ENCODE measurements at regions not wholly inside any gene's neighbourhood (a gene's known extent, or its start where the extent isn't known, plus 50 kb on each side); places are given as distances from the start of the nearest gene placed in this dataset.
A peak's percentile ranks its signal among the peaks of the same experiment; 100 is the strongest.
"Not testable (repeated sequence)": the region's sequence is repeated elsewhere in the genome, so short reads cannot be mapped to it uniquely, and the experiment has no call there.

DNA sequence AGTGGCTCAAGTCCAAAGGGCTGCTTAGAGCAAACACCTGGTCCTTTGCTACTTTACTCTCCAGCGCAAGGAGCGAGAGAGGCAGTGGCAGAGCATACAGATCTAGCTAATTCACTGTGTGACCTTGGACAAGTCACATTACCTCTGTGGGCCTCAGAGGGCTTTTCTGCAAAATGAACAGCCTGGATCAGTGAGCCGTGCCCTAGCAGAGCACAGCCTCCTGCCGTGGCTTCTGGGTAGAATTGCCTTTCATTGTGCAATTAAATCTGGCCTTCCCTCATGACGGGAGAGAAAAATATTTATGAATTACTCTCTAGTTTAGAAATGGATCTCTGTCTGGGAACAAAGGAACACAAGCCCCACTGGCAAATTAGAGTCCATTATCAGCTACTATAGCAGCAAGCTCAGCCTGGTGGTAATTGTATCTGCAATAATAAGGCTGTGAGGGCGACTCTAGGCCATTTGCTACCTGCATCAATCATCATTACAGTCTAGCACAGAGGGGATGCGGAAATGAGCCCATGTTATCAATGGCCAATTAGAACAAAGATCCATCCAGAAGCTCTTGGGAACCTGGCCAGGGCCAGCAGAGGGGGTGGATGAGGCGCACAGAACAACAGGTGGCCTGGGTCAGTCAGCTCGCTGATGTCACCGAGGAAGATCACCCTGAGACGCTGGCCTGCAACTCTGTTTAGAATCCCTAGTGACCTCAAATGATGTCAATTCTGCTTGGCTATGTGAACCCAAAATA is 114.2 kb upstream of the LY86 start:
- no peak for DNase-seq
- no peak for TF ChIP-seq POLR2A (IDR thresholded peaks at IDR 0.05; ENCODE audit: low read length)
- no peak for TF ChIP-seq GATA1 (IDR thresholded peaks at IDR 0.05; ENCODE audit: low read depth, low read length)

DNA sequence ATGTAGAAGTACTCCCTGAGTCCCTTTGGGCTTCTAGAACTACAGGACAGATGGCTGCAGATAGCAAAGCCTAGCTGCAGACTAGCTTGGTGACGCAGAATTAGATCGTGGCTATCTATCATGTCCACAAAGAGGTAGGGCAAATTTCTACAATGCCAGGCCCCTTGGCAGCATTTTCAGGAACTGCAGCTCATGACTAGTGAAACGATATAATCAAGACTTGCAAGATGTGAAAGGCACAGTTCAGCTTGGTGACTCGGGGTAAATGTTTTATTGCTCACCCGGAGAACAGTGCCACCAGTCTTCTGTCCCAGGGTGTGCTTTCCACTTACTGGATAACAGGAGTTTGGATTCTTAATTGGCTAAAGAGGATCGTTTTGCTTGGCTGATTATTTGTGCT is 108.7 kb upstream of the LY86 start:
- peak; percentile 42 to 64 for DNase-seq
- TF ChIP-seq GATA1 (IDR thresholded peaks at IDR 0.05; ENCODE audit: low read depth, low read length) (no peak), POLR2A (IDR thresholded peaks at IDR 0.05; ENCODE audit: low read length) (peak; percentile 59)

DNA sequence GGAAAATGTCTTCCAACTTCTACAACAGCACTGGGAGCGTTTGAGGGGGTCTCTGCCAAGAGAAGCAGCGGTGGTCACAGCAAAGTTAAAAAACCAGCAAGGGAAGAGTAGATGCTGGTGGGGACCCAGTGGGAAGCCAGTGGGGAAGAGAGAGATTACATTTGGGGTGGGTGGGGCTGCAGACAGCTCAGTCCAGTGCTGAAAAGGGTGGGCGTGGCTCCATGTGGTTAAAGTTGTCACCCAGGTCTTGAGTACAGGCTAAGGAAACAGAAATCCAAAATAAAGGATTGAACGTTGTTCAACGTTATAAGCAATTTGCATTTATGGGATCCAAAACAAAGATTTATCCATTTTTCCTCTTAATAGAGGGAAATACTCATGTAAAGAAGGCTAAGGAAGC is 106.3 kb upstream of the LY86 start:
- peak in 1 of 2 experiments; percentile 3 for DNase-seq
- TF ChIP-seq POLR2A (IDR thresholded peaks at IDR 0.05; ENCODE audit: low read length) (no peak), GATA1 (IDR thresholded peaks at IDR 0.05; ENCODE audit: low read depth, low read length) (no peak)

DNA sequence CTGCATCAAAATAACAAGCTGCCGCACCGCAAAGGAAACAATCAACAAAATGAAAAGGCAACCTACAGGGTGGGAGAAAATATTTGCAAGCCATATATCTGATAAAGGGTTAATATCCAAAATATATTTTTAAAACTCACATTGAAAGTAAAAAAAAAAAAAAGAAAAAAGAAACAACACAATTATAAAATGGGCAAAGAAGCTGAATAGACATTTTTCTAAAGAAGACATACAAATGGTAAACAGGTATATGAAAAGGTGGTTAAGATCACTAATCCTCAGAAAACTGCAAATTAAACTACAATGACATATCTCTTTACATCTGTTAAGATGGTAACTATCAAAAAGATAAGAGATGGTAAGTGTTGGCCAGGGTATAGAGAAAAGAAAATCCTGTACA is 105.4 kb upstream of the LY86 start:
- TF ChIP-seq POLR2A (IDR thresholded peaks at IDR 0.05; ENCODE audit: low read length) (no peak), GATA1 (IDR thresholded peaks at IDR 0.05; ENCODE audit: low read depth, low read length) (no peak)

DNA sequence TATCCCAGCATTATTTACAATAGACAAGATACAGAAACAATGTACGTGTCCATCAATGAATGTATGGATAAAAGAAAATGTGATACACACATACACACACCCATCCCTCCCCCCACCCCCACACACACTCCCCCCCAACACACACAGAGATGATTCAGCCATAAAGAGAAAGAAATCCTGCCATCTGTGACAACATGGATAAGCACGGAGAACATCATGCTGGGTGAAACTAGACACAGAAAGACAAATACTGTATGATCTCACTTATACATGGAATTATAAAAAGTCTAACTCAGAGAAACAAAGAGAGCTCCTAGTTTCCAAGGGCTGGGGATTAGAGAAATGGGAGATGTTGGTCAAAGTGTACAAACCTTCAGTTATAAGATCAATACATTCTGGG is 104.8 kb upstream of the LY86 start:
- no peak for TF ChIP-seq POLR2A (IDR thresholded peaks at IDR 0.05; ENCODE audit: low read length)
- no peak for TF ChIP-seq GATA1 (IDR thresholded peaks at IDR 0.05; ENCODE audit: low read depth, low read length)
- DNase-seq = peak; percentile 30

More for the DNA sequence above, 105.4 kb upstream of the LY86 start:
- DNase-seq = no peak

DNA sequence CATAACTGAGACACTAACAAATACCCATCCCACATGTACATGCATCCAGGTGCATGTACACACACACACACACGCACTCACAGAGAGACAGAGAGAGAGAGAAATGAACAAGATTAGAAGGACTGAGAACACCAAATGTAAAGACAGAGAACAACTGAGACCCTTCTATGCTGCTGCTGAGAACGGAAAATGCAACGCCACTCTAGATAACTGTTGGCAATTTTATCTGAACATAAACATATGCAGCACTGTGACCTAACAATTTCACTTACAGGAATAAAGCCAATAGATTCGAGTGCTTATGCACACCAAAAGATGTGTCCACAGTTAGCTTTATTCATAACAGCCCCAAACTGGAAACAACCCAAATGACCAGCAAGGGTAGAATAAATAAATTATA is 103.8 kb upstream of the LY86 start:
- TF ChIP-seq POLR2A (IDR thresholded peaks at IDR 0.05; ENCODE audit: low read length) (peak; percentile 71), GATA1 (IDR thresholded peaks at IDR 0.05; ENCODE audit: low read depth, low read length) (no peak)
- DNase-seq = peak; percentile 57 to 65

DNA sequence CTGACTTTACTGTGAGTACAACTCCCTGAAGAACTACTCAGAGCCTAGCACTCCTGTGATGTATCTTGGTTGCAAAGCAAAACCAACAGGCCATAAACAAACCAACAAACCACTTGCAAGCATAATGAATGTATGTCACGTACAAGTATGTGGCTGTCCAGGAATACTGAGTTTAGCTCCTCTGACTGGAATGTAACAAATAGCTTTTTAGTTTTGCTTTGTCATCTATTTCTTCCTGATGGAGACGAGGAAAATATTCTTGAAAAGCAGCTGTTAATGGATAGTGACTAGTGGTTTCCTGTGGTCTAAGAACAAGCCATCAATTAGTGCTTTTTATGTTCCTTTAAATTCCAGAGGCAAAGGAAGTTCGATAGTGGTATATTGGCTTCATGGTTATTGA is 101.9 kb upstream of the LY86 start:
- DNase-seq = no peak
- TF ChIP-seq POLR2A (IDR thresholded peaks at IDR 0.05; ENCODE audit: low read length) = no peak
- TF ChIP-seq GATA1 (IDR thresholded peaks at IDR 0.05; ENCODE audit: low read depth, low read length) = no peak

DNA sequence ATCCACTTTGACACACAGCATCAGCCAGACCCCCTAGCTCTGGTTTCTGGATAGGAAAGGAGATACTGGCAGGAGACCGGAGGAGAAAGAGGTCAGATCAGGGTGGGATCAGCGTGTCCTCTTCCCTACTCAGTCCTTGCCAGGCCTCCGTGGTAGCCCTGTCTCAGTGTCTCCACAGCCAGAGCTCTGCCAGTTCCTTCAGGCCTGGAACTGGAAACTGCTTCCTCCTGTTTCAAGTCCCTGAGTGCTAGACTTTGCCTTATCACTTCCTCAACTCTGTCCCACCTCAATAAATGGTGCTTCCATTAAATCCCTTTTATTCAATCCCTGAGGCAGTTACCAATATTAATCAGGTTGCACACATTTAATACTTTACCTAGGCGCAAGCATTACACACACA is 96.8 kb upstream of the LY86 start:
- DNase-seq = no peak
- no peak for TF ChIP-seq GATA1 (IDR thresholded peaks at IDR 0.05; ENCODE audit: low read depth, low read length)
- no peak for TF ChIP-seq POLR2A (IDR thresholded peaks at IDR 0.05; ENCODE audit: low read length)

DNA sequence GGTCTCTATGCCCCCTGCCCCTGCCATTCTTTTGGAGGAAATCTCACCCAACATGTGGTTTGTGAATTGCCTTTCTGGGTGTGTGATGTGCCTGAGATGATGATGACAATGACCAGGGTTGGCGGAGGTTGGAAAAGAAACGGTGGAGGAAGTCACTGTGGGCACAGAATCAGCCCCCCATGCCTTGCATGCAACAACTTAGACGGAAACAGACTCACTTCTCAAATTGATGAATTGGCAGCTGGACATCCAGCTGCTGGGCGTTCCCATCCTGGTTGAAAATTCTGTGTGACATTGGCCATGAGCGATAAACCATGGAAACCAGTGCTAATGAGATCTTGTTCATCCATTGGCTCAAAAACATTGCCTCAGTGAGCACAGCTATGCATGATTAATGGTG is 95.8 kb upstream of the LY86 start:
- TF ChIP-seq POLR2A (IDR thresholded peaks at IDR 0.05; ENCODE audit: low read length) (no peak), GATA1 (IDR thresholded peaks at IDR 0.05; ENCODE audit: low read depth, low read length) (no peak)
- no peak for DNase-seq

DNA sequence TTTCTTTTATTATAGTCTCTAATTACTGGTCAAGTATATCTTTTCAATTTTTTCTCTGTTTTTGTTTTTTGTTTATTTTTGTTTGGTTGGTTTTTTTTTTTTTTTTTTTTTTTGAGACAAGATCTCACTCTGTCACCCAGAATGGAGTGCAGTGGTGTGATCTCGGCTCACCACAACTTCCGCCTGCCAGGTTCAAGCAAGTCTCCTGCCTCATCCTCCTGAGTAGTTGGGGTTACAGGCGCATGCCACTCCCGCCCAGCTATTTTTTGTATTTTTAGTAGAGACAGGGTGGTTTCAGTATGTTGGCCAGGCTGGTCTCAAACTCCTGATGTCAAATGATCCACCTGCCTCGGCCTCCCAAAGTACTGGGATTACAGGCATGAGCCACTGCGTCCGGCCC is 94.4 kb upstream of the LY86 start:
- DNase-seq = not testable (repeated sequence)

DNA sequence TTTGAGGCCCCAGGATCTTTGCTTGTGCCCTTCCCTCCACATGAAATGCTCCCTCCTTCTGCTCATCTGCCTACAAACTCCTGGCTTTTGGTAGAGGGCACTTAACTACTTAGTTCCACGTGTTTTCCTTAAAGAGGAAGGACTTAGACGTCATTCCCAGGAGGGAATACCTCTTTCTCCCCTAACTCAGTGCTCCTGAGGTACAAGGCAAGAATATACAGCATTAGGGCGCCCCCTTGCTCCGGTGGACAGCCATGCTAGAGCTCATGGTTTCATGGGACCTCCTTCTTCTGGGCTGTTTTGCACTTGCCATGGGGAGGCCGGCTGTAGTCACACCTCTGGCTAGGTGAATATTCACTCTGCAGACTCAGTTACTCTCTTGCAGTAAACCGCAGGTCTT is 93.8 kb upstream of the LY86 start:
- peak; percentile 38 to 58 for DNase-seq
- TF ChIP-seq POLR2A (IDR thresholded peaks at IDR 0.05; ENCODE audit: low read length) (no peak), GATA1 (IDR thresholded peaks at IDR 0.05; ENCODE audit: low read depth, low read length) (no peak)

DNA sequence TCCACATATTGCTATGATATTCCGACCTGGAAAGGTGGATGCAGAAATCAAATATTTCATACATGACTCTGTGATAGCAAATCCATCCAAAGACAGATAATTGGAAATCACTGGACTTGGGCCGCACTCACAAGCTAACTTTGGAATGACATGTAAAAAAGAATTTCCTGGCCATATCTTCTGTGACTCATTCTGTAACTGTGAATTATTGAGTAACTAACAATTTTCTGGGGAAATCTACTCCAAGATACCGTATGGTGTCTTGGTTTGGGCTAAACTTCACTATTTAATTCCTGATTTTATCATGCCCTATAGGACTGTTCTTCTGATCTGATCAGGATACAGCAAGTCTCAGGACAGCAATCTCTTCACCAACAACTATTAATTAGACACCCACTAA is 92.7 kb upstream of the LY86 start:
- TF ChIP-seq GATA1 (IDR thresholded peaks at IDR 0.05; ENCODE audit: low read depth, low read length) (no peak), POLR2A (IDR thresholded peaks at IDR 0.05; ENCODE audit: low read length) (no peak)
- DNase-seq = no peak

DNA sequence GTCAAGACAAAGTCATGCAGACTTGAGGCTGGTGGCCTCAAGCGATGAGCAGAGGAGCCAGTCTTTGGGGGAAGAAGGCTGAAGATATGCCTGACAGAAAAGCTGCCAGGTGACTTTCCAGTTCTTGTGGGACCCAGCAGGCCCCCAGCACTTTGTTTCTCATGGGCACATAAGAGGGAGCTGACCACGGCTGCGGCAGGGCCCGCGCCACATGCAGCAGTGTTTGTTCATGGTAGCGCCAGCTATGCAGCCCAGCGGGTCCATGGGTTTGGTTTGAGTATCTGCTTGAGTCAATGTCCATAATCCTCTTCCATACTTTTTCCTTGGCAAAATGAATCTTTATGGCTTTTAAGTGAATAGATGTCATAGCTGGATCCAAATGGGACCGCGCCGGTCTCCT is 91.0 kb upstream of the LY86 start:
- DNase-seq = no peak
- TF ChIP-seq GATA1 (IDR thresholded peaks at IDR 0.05; ENCODE audit: low read depth, low read length) = no peak
- TF ChIP-seq POLR2A (IDR thresholded peaks at IDR 0.05; ENCODE audit: low read length) = no peak

DNA sequence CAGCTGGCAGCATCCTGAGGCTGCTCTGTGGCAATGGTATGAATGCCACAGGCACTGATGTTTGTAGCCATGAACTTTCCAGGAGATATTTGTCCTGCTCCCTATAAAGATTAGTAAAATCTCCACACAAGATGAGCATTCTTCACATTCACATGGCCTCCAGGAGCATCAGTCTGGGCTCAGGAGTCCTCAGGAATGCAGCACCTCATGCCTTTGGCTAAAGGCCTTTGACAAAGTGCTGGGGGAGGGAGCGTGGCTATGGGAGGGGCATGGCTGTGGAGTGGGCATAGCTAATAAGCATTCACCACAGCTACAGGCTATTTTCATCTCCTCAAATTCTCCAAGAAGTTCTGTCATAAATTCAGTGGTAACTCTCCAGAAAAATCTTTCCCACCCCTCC is 90.5 kb upstream of the LY86 start:
- TF ChIP-seq GATA1 (IDR thresholded peaks at IDR 0.05; ENCODE audit: low read depth, low read length) (no peak), POLR2A (IDR thresholded peaks at IDR 0.05; ENCODE audit: low read length) (no peak)

DNA sequence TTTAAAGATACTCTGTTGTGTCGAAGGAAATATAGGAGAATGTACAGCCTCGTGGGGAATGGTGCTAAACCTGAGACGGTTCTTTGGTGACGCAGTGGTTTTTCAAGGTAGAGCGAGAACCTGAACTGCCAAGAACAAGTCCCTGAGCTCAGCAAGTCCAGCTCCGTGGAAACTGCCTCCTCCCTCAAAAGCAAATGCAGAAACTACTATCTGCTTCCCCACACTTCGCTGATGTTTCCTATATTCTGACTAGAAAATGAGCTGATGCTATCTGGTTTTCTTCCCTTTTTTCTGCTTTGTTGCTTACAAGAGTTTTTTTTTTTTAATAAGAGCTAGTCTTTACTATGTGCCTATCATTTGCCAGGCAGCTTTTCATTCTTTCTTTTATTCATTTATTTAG is 85.3 kb upstream of the LY86 start:
- TF ChIP-seq POLR2A (IDR thresholded peaks at IDR 0.05; ENCODE audit: low read length) = no peak
- TF ChIP-seq GATA1 (IDR thresholded peaks at IDR 0.05; ENCODE audit: low read depth, low read length) = no peak
- no peak for DNase-seq

More for the DNA sequence above, 90.5 kb upstream of the LY86 start:
- DNase-seq = no peak

DNA sequence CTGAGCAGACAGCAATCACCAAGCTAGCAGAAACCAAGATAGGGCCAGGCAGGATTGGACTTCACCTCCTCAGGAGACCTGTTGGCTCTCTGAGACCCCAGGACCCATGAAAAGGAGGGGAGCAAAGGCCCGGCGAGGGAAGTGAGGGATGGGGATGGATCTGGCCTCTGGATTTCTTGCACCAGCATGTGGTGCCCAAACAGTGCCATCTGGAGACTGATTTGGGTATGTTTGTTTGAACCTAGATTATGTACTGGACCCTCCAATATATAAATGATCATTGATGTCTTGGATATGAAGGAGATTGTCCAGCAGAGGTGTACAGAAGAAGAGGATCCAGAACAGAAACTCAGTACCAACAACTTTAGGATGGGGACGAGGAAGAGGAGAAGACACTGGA is 83.4 kb upstream of the LY86 start:
- no peak for TF ChIP-seq GATA1 (IDR thresholded peaks at IDR 0.05; ENCODE audit: low read depth, low read length)
- DNase-seq = no peak

Data from erythroblast (primary cell).